GM18519 (cell line): ENCODE measurements at regions not wholly inside any gene's neighbourhood (a gene's known extent, or its start where the extent isn't known, plus 50 kb on each side); places are given as distances from the start of the nearest gene placed in this dataset.

ENCODE experiments used
- ATAC-seq: cut with Tn5 transposase; IDR thresholded peaks from one replicate; pipeline ENCODE4 v1.9.1; 2021; ENCODE audit warnings: mild to moderate bottlenecking, moderate library complexity; ENCODE audit not compliant: unreplicated experiment, low FRiP score

DNA sequence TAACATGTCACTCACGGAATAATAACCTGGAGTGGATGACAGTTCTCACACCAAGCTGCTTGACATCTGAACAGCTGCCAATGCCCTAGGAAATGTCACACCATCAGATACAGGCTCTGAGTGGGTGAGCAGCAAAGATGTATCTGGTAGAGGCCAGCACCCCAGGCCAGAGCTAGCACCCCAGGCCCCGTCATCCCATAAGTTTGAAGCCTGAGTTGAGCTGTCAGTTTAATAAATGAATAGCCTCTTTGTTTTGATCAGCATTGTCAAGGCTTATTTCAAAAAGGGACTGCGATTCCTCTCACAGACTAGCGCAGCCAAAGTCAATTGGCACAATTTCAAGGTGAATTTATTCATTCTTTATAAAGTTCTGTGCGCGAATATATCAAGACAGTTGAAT, 1327.1 kb downstream of the MAT2B start:
- ATAC-seq: no peak

DNA sequence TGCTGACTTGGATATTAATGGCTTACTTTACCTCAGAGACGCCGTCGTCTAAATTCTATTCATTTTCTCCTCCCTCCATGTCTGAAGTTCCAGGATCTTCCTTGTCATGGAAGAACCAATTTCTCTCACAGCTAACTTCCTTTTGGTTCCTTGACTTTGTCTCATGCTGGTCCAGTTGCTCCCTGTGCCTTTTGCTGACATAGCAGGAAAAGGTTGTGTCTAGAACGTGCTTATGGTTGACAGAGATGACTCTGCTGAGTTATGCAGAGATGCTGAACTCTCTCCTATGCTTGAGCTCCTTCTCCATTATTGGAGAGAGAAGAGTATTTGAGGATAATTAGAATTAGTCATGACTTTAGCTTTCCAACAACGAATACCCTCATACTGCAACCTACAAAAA, 1338.9 kb downstream of the MAT2B start:
- no peak for ATAC-seq

DNA sequence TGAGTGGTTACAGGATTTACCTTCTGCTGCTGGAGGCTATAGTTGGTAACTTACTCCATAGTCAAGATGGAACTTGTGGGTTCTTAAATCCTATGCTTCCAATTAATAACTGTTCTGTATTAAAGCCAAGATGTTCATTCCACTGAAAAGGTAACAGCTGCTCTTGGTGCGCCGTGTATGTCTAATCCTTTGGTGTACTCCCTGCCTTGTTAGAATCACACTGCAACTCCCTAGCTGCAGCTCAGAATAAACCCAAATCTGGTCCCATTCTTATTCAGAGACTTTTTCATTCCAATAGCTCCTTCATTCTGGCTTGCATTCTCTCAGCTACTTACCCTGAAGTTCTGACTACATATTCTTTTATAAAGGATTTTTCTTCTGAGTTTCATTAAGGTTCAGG, 1355.5 kb downstream of the MAT2B start:
- no peak for ATAC-seq

DNA sequence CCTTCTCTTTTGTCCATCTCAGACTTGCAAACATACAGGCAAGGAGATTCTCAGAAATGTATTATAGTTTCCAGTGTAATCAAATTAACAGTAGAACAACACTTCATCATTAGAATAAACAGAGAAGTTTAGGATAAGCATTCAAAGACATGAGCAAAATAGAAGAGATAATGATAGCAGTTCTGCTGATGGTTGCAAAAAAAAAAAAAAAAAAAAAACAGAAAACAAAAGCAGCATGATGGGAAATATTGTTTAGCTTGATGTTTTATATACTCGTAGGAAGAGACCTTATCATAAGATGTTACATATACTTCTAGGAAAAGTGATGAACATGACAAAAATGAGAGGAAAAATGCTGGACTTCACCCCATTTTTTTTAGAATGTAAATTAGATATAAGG, 1356.2 kb downstream of the MAT2B start:
- ATAC-seq: no peak

DNA sequence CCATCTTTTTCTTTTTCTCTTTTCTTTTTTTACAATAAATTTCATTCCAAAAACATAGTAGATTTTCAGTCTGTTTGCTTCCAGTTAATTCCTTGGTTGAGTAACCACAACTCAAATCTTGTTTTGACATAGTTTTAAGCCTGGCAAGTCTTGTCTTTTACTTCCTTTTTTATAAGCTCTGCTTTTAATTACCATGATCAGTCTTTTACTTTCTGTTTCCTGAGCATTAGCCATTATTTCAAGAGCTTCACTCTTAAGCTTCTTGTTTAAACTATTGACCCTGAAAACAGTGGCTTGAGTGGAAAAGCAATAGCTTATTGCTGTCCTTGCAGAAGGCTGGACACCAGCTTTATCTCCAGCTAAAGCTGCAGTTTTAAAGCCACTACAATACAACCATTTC, 1363.3 kb downstream of the MAT2B start:
- peak; percentile 54 for ATAC-seq

DNA sequence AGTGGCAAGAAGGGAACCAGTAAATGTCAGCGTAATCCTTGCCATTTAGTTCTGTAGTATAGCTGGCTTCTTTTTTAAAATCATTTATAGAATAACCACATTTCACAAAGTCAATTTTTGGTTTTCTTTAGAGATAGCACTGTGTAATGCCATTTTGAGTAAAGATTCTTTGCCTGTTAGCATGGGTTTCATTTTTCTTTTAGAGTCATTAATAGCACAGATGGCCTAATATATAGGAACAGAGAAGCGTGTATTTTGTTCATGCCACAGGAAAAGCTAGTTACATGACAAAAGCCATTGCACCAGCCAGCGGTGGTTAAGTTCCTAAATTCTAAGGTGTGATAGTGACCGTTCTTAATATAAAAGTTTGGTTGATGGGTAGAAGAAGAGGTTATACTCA, 1363.9 kb downstream of the MAT2B start:
- peak; percentile 14 for ATAC-seq

DNA sequence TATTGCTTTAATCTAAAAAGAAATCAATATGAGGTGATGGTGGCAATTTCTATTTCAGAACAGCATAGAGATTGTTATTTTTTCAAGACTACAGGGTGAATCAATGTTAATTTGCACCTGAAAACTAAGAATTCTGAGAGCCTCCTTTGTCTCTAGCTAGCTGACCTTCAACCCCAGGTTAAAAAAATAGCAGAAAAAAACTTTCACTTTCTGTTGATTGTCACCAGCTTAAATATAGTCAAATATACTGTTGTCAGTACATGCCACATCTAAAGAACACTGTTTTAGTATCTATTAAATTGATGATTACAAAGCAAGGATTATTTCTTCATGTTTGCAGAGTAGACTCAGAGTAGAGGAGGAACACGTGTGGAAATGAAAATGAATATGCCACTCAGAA, 1371.4 kb downstream of the MAT2B start:
- no peak for ATAC-seq

DNA sequence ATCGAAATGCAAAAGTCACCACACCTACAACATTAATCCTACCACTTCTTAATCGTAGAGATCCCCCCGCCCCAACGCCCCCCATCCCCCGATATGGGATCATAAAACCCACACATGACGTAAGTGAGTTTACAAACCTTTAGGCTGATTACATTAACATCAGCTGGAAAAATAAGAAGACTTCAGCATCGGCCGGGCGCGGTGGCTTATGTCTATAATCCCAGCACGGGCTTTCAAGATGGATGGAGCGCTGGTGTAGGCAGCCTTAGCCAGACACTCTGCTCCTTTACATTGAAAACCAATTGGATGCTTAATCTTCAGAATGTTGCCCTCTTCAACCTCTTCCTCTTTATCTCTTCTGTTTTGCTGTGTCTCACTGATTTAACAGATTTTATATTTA, 1376.0 kb downstream of the MAT2B start:
- ATAC-seq: no peak

DNA sequence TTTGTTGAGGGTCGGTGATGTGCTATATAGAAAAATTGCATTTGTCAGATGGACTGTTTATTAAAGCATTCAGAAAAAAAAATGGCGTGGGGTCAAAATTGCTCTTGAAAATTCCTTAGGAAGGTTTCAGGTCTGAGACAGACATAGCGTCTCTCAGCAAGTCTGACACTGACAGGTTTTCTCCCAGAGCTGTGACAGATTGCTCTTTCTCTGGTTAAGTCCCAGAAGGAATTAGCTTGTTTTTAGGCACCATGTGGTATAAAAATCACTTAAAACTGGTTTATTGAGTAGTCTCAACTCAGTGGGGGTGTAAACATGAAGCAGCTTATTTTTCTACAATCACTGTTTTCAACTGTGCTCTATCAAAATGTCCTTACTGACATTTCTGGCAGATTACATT, 1379.8 kb downstream of the MAT2B start:
- no peak for ATAC-seq

DNA sequence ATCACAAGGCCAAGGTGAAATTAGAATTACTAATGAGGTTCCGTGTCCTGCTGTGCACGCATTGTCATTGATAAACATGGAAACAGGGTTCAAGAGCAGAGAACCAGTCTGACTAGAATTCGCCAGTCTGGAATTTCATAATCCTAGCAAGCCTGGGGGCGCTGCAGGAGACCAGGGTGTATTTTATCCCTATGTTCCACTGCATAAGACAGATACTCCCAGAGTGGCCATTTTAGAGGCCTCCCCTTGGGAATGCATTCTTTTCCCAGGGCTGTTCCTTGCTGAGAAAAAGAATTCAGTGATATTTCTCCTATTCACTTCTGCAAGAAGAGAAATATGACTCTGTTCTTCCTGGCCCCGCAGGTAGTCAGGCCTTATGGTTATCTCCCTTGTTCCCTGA, 1387.7 kb downstream of the MAT2B start:
- no peak for ATAC-seq

DNA sequence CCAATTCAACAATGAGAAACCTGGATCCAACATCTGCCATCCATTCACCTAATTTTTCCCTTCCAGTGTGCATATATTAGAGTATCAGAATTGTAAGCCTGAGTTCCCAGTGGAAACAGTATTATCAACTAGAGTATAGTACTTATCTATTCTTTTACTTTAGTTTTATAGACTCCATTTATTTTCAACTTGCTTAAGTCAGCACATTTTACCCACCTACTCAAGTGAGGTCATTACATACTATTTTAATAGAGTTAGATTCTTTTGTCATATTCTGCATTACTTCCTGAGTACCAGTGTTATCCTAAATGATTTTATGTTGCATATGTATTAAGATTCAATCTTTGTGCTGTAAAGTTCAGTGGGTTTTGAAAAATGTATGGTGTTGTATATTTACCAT, 1393.3 kb downstream of the MAT2B start:
- no peak for ATAC-seq

DNA sequence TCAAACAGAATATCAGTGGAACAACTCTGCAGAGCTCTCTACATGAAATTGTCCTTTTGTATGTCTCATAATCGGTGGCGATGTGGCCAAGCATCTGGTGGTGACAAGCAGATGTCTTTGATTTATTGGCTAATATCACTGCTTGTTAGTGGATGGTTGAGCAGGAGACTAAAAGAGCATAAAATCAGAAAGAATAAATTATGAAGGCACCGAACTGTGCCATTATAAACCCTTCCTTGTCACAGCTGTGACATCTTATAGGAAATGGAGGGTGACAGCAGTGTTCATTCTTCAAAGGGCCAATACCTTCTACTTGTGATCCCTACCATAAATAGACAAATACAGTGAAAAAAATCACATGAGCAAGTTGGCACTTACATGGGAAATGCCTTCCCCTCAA, 1404.3 kb downstream of the MAT2B start:
- ATAC-seq: no peak

DNA sequence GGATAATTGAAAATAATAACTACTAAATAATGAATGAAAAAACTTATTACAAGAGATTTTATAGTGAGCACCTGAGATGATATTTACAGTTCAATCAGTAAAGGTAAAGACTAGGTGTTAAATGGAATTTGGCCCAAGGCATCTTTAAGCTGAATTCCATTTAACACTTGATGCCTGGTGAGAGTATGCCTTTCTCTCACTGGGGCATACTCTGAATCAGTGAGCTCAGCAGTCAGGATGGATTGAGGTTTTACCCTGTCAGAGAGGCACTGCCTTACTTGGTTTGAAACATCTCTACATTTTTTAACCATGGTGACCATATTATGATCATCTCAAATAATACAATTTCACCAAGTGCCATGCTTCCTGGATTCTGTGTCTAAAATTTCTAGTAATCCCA, 1416.3 kb downstream of the MAT2B start:
- ATAC-seq: no peak

DNA sequence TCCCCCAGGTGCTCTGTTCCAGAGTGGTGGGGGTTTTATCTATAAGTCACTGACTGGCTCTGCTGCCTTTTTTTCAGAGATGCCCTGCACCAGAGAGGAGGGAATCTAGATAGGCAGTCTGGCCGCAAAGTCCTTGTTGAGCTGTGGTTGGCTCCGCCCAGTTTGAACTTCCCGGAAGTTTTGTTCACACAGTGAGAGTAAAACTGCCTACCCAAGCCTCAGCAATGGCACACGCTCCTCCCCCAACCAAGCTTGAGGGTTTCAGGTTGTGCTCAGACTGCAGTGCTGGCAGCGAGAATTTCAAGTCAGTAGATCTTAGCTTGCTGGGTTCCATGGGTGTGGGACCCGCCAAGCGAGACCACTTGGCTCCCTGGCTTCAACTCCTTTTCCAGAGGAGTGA, 1428.6 kb downstream of the MAT2B start:
- ATAC-seq: no peak

DNA sequence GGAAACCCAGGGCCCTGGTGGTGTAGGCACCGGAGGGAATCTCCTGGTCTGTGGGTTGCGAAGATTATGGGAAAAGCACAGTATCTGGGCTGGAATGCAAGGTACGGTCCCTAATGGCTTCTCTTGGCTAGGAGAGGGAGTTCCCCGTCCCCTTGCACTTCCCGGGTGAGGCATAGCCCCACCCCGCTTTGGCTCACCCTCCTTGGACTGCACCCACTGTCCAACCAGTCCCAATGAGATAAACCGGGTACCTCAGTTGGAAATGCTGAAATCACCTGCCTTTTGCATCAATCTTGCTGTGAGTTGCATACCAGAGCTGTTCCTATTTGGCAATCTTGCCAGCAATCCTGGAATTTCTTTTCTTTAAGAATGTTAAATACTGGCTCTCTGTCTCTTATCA, 1429.1 kb downstream of the MAT2B start:
- no peak for ATAC-seq

DNA sequence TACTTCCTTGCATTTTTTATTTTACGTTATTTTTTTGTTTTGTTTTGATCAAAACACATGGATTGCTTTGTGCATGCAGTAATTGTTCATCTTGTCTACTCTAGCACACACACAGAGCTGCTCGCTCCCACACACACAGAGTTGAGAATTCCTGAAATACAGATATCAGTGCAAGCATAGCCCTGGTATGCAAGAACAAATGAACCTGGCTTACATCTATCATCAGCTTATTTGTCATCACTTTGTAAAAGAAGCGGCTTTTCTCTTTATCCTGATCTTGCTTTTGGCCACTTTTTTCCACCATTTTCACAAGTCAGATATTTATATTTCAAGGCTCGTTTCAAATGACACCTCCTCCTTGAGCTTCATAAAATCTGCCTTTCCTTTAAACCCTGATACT, 1435.7 kb downstream of the MAT2B start:
- ATAC-seq: no peak

DNA sequence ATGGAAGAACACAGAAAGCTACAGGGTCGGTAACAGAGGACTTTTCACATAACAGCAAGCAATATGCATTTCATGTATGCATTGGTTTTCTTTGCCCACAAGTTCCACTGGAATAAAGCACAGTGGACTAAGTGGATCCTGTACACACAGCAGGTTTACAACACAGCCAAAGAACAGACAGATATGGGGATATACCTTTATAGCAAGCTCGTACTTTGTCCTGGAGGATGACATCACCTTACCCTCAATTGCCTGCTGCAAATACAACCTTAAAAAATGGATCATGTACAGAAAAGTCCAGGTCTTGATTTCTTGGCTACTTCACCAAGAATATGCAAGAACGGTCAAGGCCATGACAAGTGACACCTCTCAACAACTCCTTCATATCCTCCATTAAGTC, 1445.5 kb downstream of the MAT2B start:
- no peak for ATAC-seq

DNA sequence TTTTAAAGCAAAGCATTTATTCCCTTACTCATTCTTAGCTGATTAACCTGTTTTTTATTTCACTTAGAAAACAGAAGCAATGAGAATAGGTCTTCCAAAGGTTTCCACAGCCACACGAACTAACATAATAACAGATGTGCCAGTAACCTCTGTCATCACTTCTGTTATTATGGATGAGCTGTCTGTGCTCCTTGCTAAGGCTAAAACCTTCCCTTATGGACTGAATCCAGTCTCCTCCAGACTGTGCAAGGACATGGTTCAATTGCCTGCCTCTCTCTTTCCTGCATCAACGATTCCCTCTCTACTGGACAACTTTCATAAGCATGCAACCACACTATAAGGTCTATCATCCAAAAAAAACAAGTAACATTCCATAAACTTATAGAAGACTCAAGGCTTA, 1446.2 kb downstream of the MAT2B start:
- no peak for ATAC-seq

DNA sequence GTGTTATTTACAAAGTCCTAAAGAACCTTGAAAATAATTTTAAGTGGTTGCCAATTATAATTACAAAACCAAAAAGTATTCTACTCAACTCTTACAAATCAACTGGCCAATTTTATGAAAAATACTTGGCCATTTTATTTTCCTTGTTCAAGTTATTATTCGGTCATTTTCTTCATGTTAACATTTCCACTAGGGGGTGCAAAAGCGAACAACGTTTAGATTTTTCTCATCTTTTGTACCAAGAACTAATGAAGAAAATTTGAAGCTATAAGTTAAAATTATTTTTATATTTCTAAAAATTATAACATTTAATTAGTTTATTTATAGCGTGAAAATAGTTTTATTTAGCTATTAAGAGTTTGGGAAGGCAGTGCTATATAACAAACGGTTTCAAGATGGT, 1453.3 kb downstream of the MAT2B start:
- ATAC-seq: no peak

DNA sequence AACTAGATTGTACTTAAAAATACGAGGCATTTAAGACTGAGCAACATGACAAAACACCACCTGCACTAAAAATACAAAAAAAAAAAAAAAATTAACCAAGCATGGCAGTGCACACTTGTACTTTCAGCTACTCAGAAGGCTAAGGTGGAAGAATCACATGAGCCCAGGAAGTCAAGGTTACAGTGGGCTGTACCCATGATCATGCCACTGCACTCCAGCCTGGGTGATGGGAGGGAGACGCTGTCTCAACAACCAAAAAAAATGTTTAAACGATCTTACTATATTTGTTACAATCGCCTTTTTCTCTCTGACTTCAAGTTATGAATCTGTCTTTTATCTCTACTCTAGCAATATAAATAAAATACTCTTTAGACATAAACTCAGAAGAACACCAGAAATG, 1454.3 kb downstream of the MAT2B start:
- no peak for ATAC-seq

DNA sequence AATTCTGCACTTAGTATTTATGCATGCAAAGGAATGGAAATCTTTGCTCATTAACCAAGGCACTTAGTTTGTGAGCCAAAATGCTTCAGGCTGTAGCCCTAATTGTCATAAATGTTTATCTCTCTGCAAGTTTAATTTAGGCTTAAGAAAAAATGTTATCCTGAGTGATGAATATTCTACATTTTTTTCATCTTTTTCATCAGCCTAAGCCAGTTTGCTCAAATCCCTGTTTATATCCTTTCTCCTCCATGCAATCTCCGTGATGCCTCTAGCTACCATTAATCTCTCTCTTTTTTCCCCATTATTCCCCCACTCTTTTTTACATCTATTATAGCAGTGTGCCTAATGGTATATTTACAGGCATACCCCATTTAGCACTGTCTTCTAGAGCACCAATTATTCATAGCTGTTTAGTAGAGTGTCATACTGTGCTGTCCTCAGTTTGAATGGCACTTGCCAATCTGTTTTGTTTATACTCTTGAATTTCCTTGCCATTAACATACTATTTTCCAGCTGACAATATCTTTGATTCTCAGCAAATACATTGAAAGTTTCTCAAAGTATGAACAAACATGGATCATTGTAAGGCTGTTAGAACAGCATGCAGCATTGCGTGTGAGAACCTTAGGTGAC, 1457.0 kb downstream of the MAT2B start:
- no peak for ATAC-seq

DNA sequence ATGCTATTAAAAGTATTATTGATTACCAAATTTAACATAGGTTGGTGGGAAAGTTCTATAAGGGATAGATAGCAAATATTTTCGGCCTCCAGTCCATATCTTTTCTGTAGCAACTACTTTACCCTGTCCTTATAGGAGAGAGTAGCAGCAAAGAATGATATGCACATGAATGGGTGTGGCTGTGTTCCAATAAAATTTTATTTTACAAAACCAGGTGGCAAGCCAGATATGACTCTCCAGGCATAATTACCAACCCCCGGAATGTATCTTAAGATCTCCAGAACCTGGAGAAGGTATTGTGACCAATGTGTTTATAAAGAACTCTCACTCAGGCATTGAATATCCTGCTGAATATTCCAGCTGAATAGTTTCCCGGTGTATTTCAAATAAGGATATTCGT, 1461.2 kb downstream of the MAT2B start:
- no peak for ATAC-seq

DNA sequence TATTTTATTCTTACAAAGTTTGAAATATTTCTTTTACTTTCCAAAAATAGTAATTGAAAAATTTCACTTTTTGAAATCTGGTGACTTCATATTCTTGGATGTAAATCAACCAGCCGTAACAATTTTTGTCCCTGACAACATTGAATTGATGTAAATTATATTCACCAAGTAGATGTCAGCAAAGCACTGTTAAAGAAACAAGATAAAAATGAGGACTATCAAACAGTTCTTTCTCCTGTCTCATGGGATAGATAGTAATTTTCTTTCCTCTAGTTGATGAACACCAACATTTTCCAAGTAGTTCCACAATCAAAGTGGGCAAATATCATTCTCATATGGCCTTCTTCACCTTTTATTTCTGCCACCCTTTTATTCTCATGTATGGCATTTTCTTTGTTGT, 1461.9 kb downstream of the MAT2B start:
- no peak for ATAC-seq
